IPS-NIHi7 (cell line): ENCODE measurements at regions not wholly inside any gene's neighbourhood (a gene's known extent, or its start where the extent isn't known, plus 50 kb on each side); places are given as distances from the start of the nearest gene placed in this dataset.

Source experiments
- DNase-seq: peaks from one replicate; pipeline ENCODE4 v3.0.0; 2012; ENCODE audit warnings: mixed read lengths; ENCODE audit errors: extremely low spot score

DNA sequence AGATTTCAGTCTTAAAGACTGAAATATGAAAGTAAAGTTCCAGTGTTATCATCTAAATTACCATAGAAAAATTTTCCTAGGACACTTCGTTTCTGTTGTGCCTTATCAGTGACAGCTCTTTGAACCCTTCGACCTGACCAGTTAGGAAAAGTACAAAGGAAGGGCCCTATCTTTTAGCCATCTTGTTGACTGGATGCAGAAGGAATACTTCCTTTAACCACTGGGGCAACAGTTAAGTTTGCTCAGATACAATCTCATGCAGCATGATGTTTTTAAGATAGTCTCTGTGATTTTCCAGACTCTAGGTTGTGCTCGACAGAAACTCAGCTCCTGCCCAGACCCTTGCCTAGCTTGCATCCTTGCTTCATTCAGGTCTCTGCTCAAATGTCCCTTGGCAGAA is 210.5 kb upstream of the RPS6KA3 start:
- no peak for DNase-seq

DNA sequence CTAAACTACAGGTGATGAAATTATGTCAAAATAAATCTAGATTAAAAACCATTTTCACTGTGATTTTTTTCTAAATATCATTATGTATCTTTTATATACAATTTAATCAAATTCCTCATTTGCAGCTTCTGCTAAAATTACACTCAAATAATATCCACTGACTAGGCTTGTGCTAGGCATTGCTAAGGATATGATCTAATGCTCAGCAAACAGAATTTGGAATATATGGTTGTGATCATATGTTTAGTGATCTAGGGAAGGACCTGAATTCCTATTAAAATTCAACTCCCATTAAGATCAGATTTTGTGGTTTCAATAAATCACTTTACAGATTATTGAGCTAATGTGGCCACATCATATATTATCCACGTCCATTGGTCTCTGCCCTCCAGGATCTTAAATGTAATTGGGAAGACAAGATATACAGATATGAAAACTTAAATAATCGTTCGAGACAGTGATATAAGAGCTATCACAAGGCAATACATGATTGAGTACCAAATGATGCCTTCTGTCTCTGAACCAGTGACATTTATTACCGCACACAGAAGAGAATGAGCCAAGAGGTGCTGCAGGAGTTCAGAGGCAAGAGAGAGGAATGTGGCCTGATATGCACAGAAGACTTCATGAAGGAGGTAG is 206.0 kb upstream of the RPS6KA3 start:
- DNase-seq, result no peak

DNA sequence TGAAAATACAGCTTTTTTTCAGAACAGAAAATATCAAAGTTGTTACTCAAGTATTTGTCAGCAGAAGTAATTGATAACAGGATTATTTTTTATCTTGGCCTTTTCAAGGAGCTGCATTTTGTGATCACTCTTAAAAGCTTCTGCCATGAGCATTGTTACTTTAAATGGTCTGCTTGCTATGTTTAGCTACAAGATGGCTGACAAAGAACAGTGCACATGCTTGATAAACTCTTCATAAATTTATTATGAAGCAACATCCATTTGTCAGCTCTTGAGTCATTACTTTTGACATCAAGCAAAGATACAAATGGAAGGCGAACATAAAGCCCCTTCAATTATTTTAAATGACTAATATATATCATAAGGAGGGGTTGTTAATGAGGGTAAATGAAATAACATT is 205.4 kb upstream of the RPS6KA3 start:
- no peak for DNase-seq

DNA sequence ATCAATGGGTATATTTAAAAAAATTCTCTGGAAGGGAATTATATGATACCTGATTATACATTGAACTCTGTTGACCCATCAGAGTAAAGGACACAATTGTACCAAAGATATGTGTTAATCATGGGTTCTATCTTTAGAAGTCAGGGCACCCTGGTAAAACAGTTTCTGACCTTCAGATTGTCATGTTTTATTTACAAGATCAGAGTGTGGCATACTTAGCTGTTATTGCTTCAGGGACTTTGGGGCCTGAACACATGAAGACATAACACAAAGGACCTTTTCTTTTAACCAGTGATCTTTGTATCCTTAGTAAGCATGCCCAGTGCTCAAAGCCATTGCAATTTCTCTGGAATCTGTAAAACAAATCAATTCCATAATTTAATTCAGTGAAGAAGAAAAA is 204.8 kb upstream of the RPS6KA3 start:
- no peak for DNase-seq

DNA sequence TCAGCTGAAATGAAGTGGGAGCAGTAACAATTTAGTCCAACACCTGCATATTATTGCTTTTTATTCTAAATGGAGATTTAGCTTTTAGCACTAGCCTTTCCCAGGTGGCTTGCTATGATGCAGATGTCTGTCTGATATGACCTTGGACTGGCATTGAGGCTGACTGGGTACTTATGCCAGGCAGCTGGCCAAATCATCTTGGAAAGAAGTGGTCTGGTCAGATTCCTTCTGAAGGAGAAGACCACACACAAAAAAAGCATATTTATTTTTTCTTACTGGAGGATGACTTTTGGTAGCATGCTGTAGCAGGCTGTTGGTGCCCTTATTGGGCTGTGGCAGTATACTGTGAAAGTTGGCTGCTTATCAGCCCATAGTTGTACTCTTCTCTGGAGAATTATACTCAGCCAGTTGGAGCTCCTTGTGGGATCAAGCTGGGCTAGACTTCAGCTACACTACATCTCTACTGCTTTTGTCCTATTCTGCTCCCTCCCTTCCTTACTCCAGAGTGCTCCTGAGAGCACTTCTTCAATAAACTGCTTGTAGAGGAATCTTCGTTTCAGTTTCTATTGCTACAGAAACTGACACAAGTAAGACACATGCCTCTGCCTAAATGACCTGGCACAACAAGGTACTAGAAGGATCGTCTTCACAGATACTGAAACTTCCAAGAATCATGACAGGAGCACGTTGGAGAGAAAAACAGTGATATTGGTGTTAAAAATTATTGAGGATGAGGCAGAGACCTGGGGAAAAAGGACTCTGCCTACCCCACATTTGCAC is 196.8 kb upstream of the RPS6KA3 start:
- no peak for DNase-seq

DNA sequence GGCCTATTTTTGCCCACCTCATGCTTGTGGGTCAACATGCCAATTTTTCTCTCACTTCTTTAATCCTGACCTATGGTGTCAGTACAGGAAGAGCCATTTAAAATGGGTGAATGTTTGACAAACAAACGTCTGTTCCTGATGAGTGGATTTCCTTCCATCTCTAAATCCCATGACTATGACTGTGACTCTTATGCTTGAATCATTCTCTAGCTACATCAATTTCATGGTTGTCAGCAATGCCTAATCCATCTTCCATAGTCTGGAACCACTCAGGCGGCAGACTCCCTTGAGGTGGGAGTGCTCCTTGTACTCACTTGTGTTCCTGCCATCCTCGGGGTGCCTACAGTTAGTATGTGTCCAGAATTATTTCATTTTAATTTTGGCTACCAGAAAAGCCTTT is 194.9 kb upstream of the RPS6KA3 start:
- no peak for DNase-seq

DNA sequence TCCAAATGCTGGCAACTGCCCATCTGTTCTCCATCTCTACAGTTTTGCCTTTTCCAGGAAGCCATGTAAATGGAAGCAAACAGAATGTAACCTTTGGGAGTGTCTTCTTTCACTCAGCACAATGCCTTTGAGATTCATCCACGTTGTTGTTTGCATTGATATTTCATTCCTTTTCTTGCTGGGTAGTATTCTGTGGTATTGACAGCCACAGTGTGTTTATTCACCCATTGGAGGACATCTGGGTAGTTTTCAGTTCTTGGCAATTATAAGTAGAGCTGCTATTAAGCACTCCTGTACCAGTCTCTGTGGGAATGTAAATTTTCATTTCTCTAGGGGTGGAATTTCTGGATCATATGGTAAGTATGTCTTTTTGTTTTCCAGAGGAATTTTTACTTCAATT is 194.3 kb upstream of the RPS6KA3 start:
- DNase-seq, result no peak

DNA sequence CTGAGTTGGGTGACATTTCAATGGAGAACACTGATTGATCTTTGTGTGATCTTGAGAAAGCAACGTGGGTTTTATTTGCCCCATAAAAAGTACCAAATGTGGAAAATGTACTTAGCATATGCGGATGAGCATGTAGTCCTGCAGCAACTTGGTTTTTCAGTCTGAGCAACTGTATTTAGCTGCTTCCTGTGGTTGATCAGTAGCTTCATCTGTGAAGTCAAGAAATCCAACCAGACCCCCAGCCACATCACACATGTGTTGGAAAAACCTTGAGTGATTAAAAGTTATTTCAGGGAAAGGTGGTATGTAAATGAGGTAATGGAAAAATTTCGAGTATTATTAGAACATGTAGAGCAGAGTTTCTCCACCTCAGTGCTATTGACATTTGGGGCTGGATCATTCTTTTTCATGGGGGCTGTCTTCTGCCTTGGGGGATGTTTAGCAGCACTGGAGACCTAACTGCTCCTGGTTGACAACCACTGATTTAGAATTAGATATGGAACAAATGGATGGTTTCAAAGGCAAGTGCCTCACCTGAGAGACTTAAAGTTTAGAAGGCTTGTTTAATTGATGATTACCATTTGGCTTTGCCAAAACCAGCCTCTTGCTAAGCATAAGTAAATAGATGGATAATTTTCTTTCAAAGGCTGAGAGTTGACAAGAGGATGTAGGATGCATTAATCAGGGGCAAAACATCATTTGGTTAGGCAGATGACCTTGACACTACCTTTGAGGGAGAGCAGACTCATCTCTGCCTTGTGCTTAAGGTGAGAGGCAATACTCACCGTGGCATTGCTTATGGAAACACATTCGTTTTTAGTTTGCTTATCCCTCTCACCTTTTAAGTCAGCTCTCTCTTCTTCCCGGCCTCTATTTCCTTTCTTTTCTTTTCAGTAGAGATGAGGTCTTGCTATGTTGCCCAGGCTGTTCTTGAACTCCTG is 193.0 kb upstream of the RPS6KA3 start:
- DNase-seq, result no peak

DNA sequence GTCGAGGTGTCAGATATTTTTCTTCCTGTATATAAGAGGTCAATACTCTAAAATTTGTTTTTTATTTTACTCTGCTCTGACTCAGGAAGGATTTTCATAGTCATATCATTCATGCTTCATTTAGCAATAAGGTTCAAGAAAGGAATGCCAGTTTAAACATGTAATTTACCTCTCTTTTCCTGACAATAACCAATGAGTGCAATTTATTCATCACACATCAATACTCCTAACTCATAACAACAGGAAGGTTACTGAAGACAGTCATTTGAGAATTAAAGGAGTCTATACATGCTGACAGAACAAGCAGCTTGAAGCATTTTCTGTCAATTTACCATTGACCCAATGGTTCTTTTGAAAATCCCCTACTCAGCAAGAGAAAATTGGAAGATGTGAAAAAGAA is 190.3 kb upstream of the RPS6KA3 start:
- no peak for DNase-seq

DNA sequence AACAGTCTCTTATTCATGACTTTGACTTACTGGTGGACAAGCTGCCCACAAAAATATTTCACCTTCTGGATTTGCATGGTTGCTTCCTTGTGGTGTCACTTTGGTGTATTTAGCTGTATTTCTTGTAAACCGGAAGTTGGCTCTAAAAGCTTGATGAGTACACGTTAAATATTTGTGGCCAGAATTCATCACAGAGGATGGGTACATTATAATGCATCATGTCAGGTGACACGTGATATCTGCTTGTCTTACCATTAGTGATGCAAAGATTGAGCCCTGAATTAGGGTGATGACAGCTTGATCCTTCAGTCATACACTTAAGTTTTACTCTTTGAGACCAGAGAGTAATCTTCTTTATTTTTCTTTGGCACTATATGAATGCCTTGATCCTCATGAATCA is 188.3 kb upstream of the RPS6KA3 start:
- no peak for DNase-seq

DNA sequence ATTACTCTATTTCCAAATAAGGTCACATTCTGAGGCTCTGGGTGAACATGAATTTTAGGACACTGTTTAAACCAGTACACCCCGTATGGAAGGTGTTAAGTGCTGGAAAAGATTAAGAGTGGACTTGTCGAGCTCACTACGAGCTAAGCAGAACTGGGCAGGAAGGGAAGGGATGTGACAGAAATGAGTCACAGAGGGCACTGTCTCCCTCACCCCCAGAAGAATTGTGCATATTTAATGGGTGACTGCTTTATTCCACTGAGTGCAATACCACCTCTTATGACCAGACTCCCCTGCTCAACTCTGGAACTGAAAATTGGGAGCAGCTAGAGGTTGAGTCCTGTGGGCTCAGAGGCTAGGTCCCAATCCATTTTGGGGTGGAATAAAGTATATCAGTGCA is 187.4 kb upstream of the RPS6KA3 start:
- DNase-seq, result no peak

DNA sequence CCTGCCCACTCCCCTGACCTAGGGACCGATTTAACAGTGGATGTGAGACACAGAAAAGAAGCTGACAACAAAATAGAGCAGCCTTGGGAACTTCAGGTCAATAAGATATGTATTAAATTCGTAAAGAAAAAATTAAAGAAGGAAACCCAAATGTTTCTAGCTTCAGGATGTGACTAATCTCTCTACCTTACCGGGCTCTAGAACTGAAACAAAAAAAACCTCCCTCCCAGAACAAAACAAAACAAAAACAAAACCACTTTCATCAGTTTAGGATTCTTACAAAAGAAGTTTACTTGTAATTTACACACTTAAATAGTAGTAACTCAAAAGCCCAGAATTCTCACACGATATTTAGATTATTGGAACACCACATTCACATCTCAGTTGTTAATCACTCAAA is 185.8 kb upstream of the RPS6KA3 start:
- no peak for DNase-seq

DNA sequence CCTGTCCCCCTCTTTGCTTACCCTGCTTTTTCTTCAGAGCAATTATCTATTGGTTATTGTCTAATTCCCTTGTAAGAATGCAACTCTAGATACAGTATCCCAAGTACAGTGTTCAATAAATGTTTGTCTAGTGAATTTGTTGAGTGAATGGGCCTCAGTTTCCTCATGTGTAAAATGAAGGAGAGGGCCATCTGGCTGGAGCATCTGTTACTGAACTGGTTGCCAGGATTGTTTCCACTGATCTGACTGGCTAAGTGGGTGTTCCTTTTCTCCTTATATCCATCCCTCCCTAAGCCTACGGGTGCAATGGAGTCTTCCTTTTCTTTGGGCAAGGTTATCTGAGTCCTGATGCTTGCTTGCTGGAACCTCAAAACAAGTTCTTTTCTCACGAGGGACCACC is 185.2 kb upstream of the RPS6KA3 start:
- DNase-seq, result no peak

DNA sequence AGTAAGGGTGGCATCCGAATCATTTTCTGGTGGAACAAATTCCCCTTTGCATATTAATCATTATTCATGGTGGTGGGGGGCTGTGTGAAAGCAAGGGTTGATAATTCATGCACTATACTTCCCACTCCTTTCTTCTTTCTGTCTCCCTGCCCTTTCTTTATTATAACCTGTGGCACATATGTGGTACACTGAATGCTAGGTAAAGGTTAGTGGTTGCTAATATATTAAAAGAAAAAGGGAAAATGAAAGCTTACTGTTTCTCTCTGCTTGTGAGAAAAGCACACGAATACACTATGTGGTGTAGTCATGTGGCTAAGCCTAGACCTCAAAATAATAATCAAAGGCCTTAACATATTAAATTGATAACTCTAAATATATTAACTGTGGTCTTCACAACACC is 178.4 kb upstream of the RPS6KA3 start:
- no peak for DNase-seq

DNA sequence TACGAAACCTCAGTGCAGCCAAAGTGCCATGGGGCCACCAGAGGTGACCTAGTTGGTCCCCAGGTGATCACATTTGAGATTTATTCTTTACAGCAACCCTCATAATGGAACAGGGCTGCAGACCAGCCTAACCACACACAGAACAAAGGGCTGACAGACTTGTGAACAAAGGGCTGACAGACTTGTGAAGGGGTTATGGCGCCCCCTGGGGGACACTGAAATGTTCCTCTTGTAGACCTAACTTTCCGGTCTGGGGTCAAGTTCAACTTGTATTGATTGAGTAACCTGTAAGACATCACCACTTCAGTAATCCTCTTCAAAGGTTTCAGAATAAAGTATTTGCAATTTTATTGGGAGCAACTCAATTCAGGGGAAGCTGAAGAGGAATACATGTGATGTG is 175.9 kb upstream of the RPS6KA3 start:
- peak; percentile 82 for DNase-seq

DNA sequence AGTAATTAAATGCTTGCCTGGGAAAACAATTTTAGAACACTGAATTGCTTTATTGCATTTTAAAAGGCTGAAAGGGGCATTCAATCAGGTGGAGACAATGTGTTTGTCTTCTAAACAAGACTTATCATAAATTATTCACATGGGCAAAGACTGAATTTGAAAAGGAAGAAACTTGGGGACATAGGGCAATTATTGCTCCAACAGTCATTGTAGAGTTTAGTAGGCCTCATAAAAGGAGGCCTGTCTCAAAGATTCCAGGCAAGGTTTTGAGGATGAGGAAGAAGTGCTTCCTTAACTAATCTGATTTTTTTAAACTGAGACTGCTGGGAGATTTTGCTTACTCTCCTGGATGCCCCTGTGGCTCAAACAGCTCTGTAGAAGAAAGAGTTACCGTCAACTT is 174.4 kb upstream of the RPS6KA3 start:
- DNase-seq, result no peak

DNA sequence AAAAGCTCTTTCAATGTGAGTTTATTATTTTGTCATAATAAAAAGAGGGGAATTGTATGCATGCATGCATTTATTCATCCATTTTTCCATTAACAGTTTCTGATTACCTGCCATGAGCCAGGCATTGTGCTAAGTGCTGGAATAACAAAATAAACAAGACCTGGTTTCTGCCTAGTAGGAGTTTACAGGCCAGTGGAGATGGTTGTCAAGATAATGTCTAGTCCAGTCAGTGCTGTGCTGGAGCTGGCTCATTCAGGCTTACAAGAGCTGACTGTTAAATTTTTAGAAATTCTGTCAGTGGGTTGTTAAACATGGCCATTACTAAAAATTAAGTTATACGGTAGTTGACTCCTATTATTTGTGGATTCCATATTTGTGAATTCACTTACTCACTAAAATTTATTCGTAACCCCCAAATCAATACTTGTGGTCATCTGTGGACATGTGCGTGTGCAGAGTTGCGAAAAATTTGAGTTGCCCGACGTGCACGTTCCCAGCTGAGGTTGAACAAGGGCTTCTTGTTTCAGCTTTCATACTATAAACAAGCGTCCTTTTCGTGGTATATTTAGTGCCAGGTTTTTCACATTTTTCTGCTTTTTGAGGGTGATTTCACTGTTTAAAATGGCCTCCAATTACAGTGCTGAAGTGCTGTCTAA is 172.3 kb upstream of the RPS6KA3 start:
- DNase-seq, result no peak

DNA sequence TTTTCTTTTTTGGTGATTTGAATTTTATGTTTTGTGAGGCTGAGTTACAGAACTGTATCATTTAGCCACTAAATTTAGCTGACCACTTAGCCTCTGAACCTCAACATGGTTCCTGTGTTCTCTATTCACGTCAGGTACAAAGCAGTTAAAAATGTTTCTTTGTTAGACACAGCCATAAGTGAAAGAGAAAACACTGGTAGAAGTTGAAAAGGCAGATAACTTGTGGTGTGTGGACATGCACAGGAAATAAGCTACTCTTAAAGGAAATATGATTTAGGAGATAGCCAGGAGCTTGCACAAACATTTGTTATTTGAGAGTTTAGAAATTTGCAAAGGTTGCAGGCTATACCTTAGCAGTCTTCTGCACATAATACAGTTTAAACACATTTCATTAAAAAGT is 171.0 kb upstream of the RPS6KA3 start:
- no peak for DNase-seq

DNA sequence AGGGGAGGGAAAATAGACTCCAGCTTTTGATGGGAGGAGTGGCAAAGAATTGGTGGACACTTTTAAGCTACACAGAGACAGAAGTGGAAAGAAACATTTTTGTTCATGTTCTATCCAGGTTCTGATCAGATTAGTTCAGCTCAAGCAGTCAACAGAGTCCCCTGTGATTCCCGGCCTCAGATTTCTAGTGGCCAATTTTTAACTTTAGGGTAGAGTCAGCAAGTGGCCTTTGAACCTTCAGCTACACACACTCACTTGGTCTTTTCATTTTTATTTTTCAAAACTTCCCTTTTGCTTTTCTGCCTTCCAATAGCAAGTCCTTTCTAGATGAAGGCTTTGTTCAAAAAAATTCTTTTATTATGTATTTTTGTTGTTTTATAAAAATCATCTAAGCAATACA is 169.2 kb upstream of the RPS6KA3 start:
- DNase-seq, result no peak

DNA sequence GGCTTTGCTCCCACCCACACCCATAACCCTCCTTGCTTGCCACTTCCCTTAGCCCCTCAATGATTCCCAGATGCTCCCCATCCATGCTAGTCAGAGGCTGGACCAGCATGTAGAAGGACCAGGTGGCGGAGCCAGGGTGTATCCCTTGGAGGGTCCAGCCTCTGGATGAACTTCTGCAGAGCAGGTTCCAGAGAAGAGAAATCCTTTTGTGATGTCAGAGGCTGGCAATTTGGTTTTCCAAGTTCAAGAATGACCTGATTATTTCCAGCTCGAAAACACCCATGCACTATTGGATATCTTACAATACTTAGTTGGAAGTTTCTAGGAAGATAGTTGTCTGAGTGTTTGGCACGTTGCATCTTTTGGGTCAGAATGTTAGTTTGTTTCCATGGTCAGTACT is 168.3 kb upstream of the RPS6KA3 start:
- no peak for DNase-seq

DNA sequence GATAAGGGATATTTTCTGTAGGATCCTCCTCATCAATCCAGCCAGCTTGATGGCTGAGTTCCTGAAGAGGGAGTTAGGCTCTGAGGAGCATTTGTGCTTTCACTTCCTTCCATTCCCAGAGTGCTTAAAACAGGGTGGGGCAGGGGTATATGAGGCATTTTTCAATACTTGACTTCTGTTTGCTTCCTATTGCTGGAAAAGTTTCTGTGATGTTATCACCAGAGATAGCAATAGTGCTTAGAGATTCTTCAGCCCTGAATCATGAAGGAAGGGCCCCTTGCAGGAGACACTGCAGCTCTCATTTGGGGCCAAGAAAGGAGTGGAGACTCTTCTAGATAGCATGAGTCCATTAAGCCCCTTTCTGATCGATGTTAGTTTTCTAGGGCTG is 166.7 kb upstream of the RPS6KA3 start:
- no peak for DNase-seq

DNA sequence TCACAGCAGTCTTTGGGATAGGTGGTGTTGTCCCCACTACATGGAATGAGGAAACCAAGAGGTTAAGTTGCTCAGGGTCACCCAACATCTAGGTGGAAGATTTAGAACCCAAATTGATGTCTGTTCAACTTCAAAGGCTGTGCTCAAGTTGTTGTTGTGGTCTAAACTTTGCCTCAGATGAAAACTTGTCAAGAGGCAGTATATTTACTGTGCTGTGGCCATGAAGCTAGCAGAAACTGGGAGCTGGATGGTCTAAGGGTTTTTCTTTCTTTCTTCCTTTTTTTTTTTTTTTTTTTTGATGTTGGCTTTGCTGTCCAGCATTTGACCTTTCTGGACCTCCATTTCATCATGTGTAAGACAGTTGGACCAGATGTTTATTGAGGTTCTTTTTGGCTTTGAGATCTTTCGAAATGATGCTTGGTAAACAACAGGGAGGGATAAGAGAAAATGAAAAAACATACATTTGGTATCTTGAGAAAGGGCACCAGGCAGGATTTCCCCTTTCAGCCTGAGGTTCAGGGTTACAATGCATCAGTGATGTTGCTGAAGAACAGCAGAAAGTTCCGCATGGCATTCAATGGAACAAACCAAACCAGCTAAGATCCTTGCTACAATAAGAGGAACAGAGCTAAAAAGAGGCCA is 166.2 kb upstream of the RPS6KA3 start:
- DNase-seq, result no peak
